NCI-H1417 (cell line): ENCODE measurements at regions not wholly inside any gene's neighbourhood (a gene's known extent, or its start where the extent isn't known, plus 50 kb on each side); places are given as distances from the start of the nearest gene placed in this dataset.
"Not testable (repeated sequence)": the region's sequence is repeated elsewhere in the genome, so short reads cannot be mapped to it uniquely, and the experiment has no call there.

ENCODE experiments used
- DNase-seq, 3 experiments: peaks; one replicate each; lab custom pipeline; 2025; lab: John Stamatoyannopoulos, UW

DNA sequence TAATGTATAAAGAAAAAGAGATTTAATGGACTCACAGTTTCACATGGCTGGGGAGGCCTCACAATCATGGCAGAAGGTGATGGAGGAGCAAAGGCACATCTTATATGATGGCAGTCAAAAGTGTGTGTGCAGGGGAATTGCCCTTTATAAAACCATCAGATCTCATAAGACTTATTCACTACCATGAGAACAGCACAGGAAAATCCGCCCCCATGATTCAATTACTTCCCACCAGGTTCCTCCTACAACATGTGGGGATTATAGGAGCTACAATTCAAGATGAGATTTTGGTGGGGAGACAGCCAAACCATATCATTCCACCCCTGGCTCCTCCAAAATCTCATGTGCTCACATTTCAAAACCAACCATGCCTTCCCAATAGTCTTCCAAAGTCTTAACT is 82.5 kb upstream of the ANKRD1 start:
- DNase-seq = not testable (repeated sequence)

- not testable (repeated sequence) for DNase-seq
These were observed 84.4 kb upstream of the ANKRD1 start for GRCh38 chr10:91005276-91005675.

DNA sequence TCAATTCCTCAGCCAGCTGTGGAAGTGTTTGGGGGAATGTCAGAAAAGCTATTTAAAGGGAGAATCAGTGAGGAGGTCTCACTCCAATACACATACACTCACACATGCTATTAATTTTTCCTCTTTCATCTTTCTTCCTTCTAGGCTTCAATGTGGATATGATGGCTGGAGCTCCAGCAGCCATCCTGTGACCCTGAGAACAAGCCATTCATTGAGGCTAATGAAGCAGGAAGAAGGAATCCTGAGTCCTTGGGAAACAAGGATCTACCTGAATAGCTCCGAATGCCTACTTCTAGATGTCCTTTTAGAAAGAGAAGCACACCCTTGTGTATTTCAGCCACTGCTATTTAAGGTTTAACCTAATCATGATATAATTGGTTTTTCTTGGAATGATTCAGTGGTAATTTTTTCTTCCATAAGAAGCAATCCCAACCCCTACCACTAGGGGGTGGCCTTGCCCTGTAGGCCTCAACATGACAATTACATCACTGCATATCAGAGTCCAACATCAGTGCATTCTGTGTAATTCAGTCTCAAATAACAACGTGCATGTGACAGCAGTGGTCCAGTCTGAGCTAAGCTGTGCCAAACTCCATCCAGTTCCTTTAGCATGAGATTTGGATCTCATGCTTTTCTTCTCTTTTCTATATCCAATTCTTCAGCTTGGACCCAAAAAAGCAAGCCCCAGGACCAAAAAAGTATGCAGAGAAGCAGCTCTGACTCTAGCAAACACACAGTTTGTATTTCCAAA is 85.3 kb upstream of the ANKRD1 start:
- DNase-seq = peak; percentile 16 to 65 (median 53)

DNA sequence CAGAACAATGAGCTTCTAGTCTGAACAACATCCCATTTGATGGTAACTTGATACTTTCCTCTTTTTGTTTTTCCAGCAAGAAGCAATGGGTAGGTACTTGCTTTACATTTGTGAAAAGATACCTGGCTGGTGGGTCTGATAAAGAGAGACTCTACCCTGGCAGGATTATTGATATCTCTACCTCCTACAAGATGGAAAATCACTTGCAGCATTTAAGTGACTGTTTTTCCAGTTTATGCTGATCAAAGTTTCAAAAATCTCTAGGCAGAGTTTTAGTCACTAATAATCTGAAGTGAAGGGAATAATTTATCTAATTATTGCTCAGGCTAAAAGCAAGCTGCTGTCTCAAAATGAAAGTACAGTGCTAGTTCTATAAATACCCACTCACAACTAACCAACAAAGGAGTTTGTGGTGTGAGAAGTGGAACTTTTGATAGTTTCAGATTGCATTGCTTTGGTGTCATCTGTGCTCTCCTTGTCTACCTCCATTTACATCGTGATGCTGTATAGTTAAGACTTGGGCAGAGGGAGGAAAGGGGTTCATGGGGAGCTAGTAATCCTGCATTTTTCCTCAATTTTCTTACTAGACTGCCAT is 86.0 kb upstream of the ANKRD1 start:
- no peak for DNase-seq

- no peak for DNase-seq
These were observed 86.8 kb upstream of the ANKRD1 start for GRCh38 chr10:91007655-91008054.

- no peak for DNase-seq
These were observed 88.2 kb upstream of the ANKRD1 start for GRCh38 chr10:91009121-91009520.

DNA sequence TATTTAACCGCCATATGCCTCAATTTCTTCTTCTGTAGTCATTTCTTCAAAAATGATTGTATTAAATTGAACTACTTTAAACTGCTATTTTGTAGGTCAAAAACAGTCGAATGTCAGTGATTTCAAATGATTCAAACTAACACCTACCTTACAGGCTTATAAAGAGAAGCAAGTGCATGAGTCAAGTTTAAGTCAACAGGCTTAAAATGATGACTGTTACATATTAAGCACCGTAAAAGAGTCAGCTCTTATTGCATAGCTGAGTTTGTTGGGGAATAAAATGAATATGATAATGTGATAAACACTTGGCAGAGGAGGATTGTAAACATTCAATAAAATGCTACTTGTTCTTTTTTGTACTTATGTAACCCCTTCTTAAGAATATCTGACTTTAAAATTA is 90.1 kb upstream of the ANKRD1 start:
- DNase-seq = no peak

DNA sequence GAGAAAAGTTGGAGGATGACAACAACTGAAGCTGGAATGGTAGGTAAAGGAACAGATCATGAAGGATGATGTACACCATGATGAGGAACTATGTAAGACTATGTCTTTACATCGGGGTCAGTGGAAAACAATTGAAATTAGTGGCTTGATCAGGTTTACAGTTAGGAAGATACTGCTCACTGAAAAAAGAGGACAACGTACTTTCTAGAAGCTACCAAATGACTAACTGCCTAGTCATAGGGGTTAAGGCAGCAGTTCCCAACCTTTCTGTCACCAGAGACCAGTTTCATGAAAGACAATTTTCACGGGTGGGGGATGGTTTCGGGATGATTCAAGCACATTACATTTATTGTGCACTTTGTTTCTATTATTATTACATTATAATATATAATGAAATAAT is 91.6 kb upstream of the ANKRD1 start:
- no peak for DNase-seq

GRCh38 chr10:91013985-91014384 is 93.1 kb upstream of the ANKRD1 start:
- no peak for DNase-seq

DNA sequence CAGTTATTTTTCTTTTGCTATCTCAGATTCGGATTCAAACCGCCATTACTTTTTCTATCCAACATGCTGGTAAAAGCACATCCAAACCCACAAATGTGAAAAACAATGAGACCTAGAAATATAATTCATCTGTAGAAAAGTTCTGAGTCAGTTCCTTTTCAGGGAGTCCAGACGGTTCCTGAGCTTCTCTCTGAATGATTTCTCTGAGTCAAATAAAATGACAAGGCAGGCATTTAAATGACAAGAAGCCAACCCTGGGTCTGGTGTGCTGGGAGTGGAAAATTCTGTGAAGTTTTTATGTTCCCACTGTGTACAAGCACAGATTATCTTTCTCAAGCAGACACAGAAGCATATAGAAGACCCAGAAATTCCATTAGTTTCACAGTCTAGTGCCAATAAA is 96.3 kb upstream of the ANKRD1 start:
- no peak for DNase-seq

GRCh38 chr10:91021901-91022300 is 101.0 kb upstream of the ANKRD1 start:
- no peak for DNase-seq

GRCh38 chr10:91022390-91022789 is 101.5 kb upstream of the ANKRD1 start:
- DNase-seq = peak in 1 of 3 experiments; percentile 34

- DNase-seq = no peak
These were observed 102.2 kb upstream of the ANKRD1 start for GRCh38 chr10:91022924-91023699.

- DNase-seq = no peak
These were observed 103.0 kb upstream of the ANKRD1 start for GRCh38 chr10:91023700-91024398.

DNA sequence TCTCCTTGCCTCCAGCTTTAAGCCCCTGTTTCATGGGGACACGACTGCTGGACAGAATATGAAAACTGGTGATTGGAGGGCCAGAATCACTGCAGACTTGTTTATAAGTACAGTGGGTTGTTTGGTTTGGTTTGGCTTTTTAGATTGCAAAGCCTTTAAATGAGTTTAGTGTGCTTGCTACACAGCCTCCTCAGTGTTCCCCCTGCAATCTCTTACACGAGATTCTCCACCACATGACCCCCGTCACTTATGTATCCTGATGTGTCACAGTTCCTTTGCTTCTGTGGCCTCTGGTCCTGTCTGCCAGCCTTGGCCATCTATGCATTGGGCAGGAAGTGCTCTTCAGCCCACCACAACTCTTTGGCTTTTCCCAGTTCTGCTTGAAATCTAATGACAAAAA is 103.7 kb upstream of the ANKRD1 start:
- DNase-seq = no peak

- DNase-seq = no peak
These were observed 111.8 kb upstream of the ANKRD1 start for GRCh38 chr10:91032611-91033206.

GRCh38 chr10:91033324-91033950 is 112.5 kb upstream of the ANKRD1 start:
- no peak for DNase-seq

DNA sequence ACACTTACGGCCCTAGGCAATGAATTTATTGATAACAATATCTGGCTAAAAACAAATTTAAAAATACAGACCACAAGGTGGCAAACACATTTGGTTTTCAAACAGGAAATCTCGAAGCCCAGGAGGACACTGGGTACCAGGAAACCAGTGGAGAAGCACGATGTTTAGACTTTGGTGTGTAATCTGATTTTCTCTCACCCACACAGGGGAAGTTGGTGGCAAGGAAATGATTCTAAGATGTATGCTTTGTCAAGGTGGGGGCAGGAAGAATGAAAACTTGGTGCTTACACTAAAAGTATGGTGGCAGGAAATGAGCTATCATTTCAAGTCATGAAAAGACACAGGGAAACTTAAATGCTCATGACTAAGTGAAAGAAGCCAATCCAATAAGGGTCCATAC is 113.2 kb upstream of the ANKRD1 start:
- DNase-seq = no peak

DNA sequence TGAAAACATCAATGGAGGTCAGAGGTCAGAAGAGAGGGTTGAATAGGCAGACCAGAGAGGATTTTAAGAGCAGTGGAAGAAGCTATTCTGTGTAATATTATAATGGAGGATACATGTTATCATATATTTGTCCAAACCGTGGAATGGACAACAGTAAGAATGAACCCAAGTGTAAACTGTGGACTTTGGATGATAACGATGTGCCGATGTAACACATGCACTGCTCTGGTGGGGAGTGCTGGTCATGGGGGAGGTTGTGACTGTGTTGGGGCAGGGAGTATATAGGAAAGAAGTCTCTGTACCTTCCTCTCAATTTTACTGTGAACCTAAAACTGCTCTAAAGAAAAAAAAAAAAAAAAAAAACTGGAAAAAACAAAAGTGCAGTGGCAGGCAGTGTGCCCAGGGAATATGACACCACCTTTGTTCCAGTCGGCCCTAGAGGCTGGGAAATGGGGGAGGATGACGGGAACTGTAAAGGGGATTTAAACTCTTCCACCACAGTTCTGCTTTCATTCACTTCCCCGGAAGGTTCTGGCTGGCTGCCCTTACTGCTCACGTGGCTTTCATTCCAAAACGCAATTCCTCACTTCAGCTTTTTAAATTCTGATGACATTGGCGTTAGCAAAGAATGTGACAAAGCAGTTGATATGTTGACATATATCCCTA is 113.7 kb upstream of the ANKRD1 start:
- DNase-seq = no peak

- no peak for DNase-seq
These were observed 114.9 kb upstream of the ANKRD1 start for GRCh38 chr10:91035650-91036292.
